ENCODE measurements at regions not wholly inside any gene's neighbourhood (a gene's known extent, or its start where the extent isn't known, plus 50 kb on each side); places are given as distances from the start of the nearest gene placed in this dataset.

DNA sequence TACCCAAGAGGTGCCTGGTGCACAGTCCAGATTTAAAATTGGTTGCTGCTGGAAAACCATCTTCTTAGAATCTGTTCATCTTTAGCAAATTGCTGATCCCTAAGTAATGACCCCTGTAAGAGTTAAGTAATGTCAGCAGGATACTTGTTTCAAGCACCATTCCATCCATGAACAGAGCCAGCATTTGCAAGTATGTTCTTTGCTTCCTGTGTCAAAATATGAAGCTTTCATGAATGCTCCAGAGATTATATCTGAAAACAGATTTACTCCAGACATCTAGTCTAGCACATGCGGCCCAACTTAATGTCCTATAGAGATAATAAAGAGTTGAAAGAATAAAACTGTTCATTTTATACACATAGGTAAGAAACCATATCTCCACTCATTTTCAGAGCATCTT lies 98.7 kb upstream of the ZNF438 start:
- no peak for TF ChIP-seq EZH2 (IDR thresholded peaks at IDR 0.05; ENCODE audit: borderline replicate concordance, low read length)
- TF ChIP-seq, protein P1, sequence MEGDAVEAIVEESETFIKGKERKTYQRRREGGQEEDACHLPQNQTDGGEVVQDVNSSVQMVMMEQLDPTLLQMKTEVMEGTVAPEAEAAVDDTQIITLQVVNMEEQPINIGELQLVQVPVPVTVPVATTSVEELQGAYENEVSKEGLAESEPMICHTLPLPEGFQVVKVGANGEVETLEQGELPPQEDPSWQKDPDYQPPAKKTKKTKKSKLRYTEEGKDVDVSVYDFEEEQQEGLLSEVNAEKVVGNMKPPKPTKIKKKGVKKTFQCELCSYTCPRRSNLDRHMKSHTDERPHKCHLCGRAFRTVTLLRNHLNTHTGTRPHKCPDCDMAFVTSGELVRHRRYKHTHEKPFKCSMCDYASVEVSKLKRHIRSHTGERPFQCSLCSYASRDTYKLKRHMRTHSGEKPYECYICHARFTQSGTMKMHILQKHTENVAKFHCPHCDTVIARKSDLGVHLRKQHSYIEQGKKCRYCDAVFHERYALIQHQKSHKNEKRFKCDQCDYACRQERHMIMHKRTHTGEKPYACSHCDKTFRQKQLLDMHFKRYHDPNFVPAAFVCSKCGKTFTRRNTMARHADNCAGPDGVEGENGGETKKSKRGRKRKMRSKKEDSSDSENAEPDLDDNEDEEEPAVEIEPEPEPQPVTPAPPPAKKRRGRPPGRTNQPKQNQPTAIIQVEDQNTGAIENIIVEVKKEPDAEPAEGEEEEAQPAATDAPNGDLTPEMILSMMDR (IDR thresholded peaks at IDR 0.05; ENCODE audit: low read length) = no peak

Measured in OCI-LY1 (cell line).